Keratinocyte (primary cell): ENCODE measurements at regions not wholly inside any gene's neighbourhood (a gene's known extent, or its start where the extent isn't known, plus 50 kb on each side); places are given as distances from the start of the nearest gene placed in this dataset.

Experiments used
- EZH2 ChIP-seq: IDR thresholded peaks from one replicate; pipeline ENCODE4 v1.6.1; 2012; ENCODE audit warnings: inconsistent platforms, mild to moderate bottlenecking, low read length, moderate library complexity
- TF ChIP-seq, protein P1 (sequence below), 3 experiments: IDR thresholded peaks in 1 of 3; conservative IDR thresholded peaks in 1 of 3; optimal IDR thresholded peaks in 1 of 3; 2 replicates in 2 of 3; 3 replicates in 1 of 3; pipeline versions ENCODE3 to v1.5.1; 2011; ENCODE audit warnings: low read length in 3 of 3, mild to moderate bottlenecking in 3 of 3, moderate library complexity in 2 of 3, control low read depth in 1 of 3, inconsistent platforms in 1 of 3; ENCODE audit not compliant: insufficient read depth in 2 of 3; ENCODE audit errors: extremely low read depth in 1 of 3

DNA sequence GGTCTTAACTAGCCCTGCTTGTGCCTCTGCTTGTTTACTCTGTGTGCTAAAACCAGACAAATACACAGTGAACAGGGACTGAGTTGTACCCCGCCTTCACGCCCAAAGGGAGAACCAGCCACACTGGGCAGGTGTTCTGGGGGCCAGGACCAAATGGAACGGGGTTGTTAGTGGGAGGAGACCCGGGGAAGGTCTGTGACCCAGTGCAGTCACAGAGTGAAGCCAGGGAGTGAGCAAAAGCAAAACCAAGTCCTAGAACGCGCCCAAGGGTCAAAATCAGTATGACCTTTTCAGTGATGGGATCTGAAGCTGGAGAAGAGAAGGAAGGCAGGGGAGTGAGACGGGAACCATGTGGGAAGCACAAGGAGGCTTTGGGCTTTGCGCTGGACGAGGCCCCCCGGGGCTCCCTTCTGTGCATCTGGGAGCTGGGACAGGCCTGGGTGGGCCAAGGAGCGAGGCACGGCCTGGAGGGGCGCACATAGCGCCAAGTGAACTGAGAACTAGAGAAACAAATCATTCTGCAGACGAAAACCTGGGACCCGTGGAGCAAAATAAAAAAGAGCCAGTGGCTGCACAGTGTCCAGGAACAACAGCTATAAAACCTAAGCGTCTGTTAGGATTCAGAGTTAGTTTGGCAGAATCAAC, 78.3 kb upstream of the ALDH1A3 start:
- no peak for TF ChIP-seq EZH2
- TF ChIP-seq, protein P1, sequence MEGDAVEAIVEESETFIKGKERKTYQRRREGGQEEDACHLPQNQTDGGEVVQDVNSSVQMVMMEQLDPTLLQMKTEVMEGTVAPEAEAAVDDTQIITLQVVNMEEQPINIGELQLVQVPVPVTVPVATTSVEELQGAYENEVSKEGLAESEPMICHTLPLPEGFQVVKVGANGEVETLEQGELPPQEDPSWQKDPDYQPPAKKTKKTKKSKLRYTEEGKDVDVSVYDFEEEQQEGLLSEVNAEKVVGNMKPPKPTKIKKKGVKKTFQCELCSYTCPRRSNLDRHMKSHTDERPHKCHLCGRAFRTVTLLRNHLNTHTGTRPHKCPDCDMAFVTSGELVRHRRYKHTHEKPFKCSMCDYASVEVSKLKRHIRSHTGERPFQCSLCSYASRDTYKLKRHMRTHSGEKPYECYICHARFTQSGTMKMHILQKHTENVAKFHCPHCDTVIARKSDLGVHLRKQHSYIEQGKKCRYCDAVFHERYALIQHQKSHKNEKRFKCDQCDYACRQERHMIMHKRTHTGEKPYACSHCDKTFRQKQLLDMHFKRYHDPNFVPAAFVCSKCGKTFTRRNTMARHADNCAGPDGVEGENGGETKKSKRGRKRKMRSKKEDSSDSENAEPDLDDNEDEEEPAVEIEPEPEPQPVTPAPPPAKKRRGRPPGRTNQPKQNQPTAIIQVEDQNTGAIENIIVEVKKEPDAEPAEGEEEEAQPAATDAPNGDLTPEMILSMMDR (optimal IDR thresholded peaks at IDR 0.05 in 1 of 3, IDR thresholded peaks at IDR 0.05 in 1 of 3, conservative IDR thresholded peaks at IDR 0.05 in 1 of 3; ENCODE audit: extremely low read depth in 1 of 3, insufficient read depth in 2 of 3, low read length in 3 of 3): no peak
